Mesenchymal stem cell (in vitro differentiated cells and primary cell): ENCODE measurements at regions not wholly inside any gene's neighbourhood (a gene's known extent, or its start where the extent isn't known, plus 50 kb on each side); places are given as distances from the start of the nearest gene placed in this dataset.

Experiments
- DNase-seq: peaks from one replicate; pipeline ENCODE4 v3.0.0-alpha.2; 2013
- H2AFZ ChIP-seq: one replicate; pipeline ENCODE4 v1.6.1; 2013; ENCODE audit warnings: low read depth, mild to moderate bottlenecking, control low read depth, inconsistent platforms, low read length, moderate library complexity
- H2AK5ac ChIP-seq: 2 replicates; pipeline ENCODE4 v1.6.1; 2013; ENCODE audit warnings: low read length, moderate library complexity, mild to moderate bottlenecking, inconsistent platforms; ENCODE audit not compliant: severe bottlenecking
- H2BK120ac ChIP-seq: one replicate; pipeline ENCODE4 v1.6.1; 2013; ENCODE audit warnings: low read depth, mild to moderate bottlenecking, inconsistent platforms, low read length, moderate library complexity
- H2BK12ac ChIP-seq, 2 experiments: one replicate each; pipeline ENCODE4 v1.6.1; 2013; ENCODE audit warnings: inconsistent platforms in 2 of 2, low read length in 2 of 2, mild to moderate bottlenecking in 2 of 2, moderate library complexity in 2 of 2, control low read depth in 1 of 2
- H2BK15ac ChIP-seq: one replicate; pipeline ENCODE4 v1.6.1; 2013; ENCODE audit warnings: mild to moderate bottlenecking, low read depth, inconsistent platforms; ENCODE audit not compliant: poor library complexity, severe bottlenecking
- H2BK5ac ChIP-seq: 2 replicates; pipeline ENCODE4 v1.6.1; 2013; ENCODE audit warnings: low read depth, mild to moderate bottlenecking, low read length, control low read depth, inconsistent platforms; ENCODE audit not compliant: poor library complexity, severe bottlenecking
- H3K14ac ChIP-seq, 2 experiments: one replicate each; pipeline ENCODE4 v1.6.1; 2013; ENCODE audit warnings: inconsistent platforms in 2 of 2, low read length in 2 of 2, control low read depth in 1 of 2, mild to moderate bottlenecking in 1 of 2, moderate library complexity in 1 of 2
- H3K18ac ChIP-seq, 2 experiments: one replicate each; pipeline ENCODE4 v1.6.1; 2013; ENCODE audit warnings: inconsistent platforms in 2 of 2, low read length in 2 of 2, control low read depth in 1 of 2, low read depth in 1 of 2, mild to moderate bottlenecking in 1 of 2
- H3K23ac ChIP-seq, 2 experiments: one replicate each; pipeline ENCODE4 v1.6.1; 2013; ENCODE audit warnings: inconsistent platforms in 2 of 2, low read length in 2 of 2, mild to moderate bottlenecking in 2 of 2, moderate library complexity in 2 of 2, control low read depth in 1 of 2
- H3K27ac ChIP-seq: 2 replicates; pipeline ENCODE4 v1.5.1; 2013; ENCODE audit warnings: mild to moderate bottlenecking, moderate library complexity, low read length, control low read depth, inconsistent platforms; ENCODE audit not compliant: poor library complexity, severe bottlenecking
- H3K27me3 ChIP-seq, 2 experiments: 2 replicates each; pipeline versions ENCODE4 v1.6.1 to v1.7.0; 2013; ENCODE audit warnings: low read length in 2 of 2, mild to moderate bottlenecking in 2 of 2, moderate library complexity in 2 of 2, control low read depth in 1 of 2, inconsistent platforms in 1 of 2; ENCODE audit not compliant: control insufficient read depth in 1 of 2, insufficient read depth in 1 of 2
- H3K36me3 ChIP-seq, 2 experiments: 2 replicates each; pipeline versions ENCODE4 v1.6.1 to v1.7.0; 2013; ENCODE audit warnings: low read length in 2 of 2, control low read depth in 1 of 2, inconsistent platforms in 1 of 2, low read depth in 1 of 2, mild to moderate bottlenecking in 1 of 2; ENCODE audit not compliant: insufficient read depth in 2 of 2, control insufficient read depth in 1 of 2
- H3K4ac ChIP-seq, 2 experiments: one replicate each; pipeline ENCODE4 v1.6.1; 2013; ENCODE audit warnings: inconsistent platforms in 2 of 2, low read length in 2 of 2, mild to moderate bottlenecking in 2 of 2, moderate library complexity in 2 of 2, control low read depth in 1 of 2, low read depth in 1 of 2
- H3K4me1 ChIP-seq: 2 replicates; pipeline ENCODE4 v1.6.1; 2013; ENCODE audit warnings: low read depth, low read length, control low read depth; ENCODE audit not compliant: control insufficient read depth, insufficient read depth
- H3K4me2 ChIP-seq: 2 replicates; pipeline ENCODE4 v1.6.1; 2013; ENCODE audit warnings: low read length, mild to moderate bottlenecking, inconsistent platforms; ENCODE audit not compliant: poor library complexity, severe bottlenecking
- H3K4me3 ChIP-seq, 2 experiments: 2 replicates each; pipeline versions ENCODE4 v1.5.1 to v1.7.0; 2013; ENCODE audit warnings: low read length in 2 of 2, mild to moderate bottlenecking in 2 of 2, control low read depth in 1 of 2, low read depth in 1 of 2; ENCODE audit not compliant: insufficient read depth in 1 of 2
- H3K79me1 ChIP-seq: replicated peaks from 2 replicates; pipeline ENCODE4 v1.6.1; 2013; ENCODE audit warnings: mild to moderate bottlenecking, control low read depth, low read length, inconsistent platforms; ENCODE audit not compliant: poor library complexity, severe bottlenecking
- H3K9ac ChIP-seq: 2 replicates; pipeline ENCODE4 v1.7.0; 2013; ENCODE audit warnings: mild to moderate bottlenecking, low read length, moderate library complexity
- H3K9me3 ChIP-seq: 2 replicates; pipeline ENCODE4 v1.7.0; 2013; ENCODE audit warnings: mild to moderate bottlenecking, low read length; ENCODE audit not compliant: control insufficient read depth
- H4K8ac ChIP-seq: one replicate; pipeline ENCODE4 v1.6.1; 2013; ENCODE audit warnings: inconsistent platforms, mild to moderate bottlenecking, low read length, moderate library complexity
- H4K91ac ChIP-seq: one replicate; pipeline ENCODE4 v1.6.1; 2013; ENCODE audit warnings: mild to moderate bottlenecking, low read length, inconsistent platforms
- WGBS: methylation state at CpG from one replicate; pipeline ENCODE4 v1.1.7; 2013; ENCODE audit warnings: mixed read lengths; 5-methylcytosine and 5-hydroxymethylcytosine counted together

- Histone ChIP-seq H2BK12ac (no peak overlapping the region), H2BK5ac (no peak overlapping the region), H2BK120ac (no peak overlapping the region), H4K91ac (no peak overlapping the region), H3K18ac (no peak overlapping the region), H3K4ac (no peak overlapping the region), H3K9ac (no peak overlapping the region), H3K4me3 (no peak overlapping the region), H2AK5ac (no peak overlapping the region), H3K9me3 (no peaks in the 10 kb centered on the region), H3K27me3 (no peaks in the 10 kb centered on the region), H3K14ac (no peak overlapping the region), H2AFZ (no peak overlapping the region), H3K23ac (no peak overlapping the region), H2BK15ac (no peak overlapping the region), H3K27ac (no peak overlapping the region), H4K8ac (no peak overlapping the region), H3K36me3 (no peaks in the 10 kb centered on the region), H3K4me2 (no peak overlapping the region), H3K79me1 (no peaks in the 10 kb centered on the region), H3K4me1 (no peaks in the 10 kb centered on the region)
- no peak for DNase-seq
- no CpG with 5 or more reads among the region's 1 CpG for WGBS
These were observed 271.8 kb upstream of the ARX start for GRCh38 chrX:25287521-25287920.

- H3K18ac ChIP-seq, result no peak overlapping the region
- no peak overlapping the region for H4K91ac ChIP-seq
- DNase-seq, result no peak
- H3K27me3 ChIP-seq, result no peaks in the 10 kb centered on the region
- no peak overlapping the region for H2BK5ac ChIP-seq
- no peaks in the 10 kb centered on the region for H3K36me3 ChIP-seq
- H3K9me3 ChIP-seq, result no peaks in the 10 kb centered on the region
- H3K9ac ChIP-seq, result no peak overlapping the region
- no peak overlapping the region for H4K8ac ChIP-seq
- no peak overlapping the region for H2BK12ac ChIP-seq
- no peak overlapping the region for H2BK15ac ChIP-seq
- no peak overlapping the region for H2BK120ac ChIP-seq
- H2AK5ac ChIP-seq, result no peak overlapping the region
- no peaks in the 10 kb centered on the region for H3K79me1 ChIP-seq
- H3K23ac ChIP-seq, result no peak overlapping the region
- WGBS, result 83% methylated on average over 1 of the region's 4 CpGs
- no peak overlapping the region for H3K4ac ChIP-seq
- H3K4me2 ChIP-seq, result no peak overlapping the region
- H3K27ac ChIP-seq, result no peak overlapping the region
- no peak overlapping the region for H2AFZ ChIP-seq
- no peak overlapping the region for H3K4me3 ChIP-seq
- no peak overlapping the region for H3K14ac ChIP-seq
- H3K4me1 ChIP-seq, result no peaks in the 10 kb centered on the region
These were observed 269.8 kb upstream of the ARX start for GRCh38 chrX:25285598-25285997.

DNA sequence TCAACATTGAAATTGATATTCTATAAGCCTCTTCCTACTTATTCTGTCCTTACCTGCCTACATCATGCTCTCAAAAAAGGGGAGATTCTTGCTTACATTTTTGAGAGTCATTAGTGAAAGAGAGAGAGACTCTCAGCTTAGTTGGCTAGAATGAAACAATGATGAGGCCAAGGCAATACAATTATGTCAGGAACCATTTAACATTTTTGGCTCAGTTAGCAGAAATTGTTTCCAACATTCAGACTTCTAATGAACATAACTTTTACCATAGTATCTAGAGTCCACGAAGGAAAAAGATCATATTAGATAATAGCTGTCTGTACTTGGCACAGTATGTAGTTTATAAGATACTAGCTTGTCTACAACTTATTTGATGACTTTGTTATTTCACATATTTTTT lies 263.7 kb upstream of the ARX start:
- H3K79me1 ChIP-seq, result no peaks in the 10 kb centered on the region
- no peak overlapping the region for H2BK12ac ChIP-seq
- H3K4me2 ChIP-seq, result no peak overlapping the region
- no peak overlapping the region for H2AK5ac ChIP-seq
- H3K9ac ChIP-seq, result no peak overlapping the region
- no peak overlapping the region for H3K23ac ChIP-seq
- H3K27me3 ChIP-seq, result no peaks in the 10 kb centered on the region
- no peak overlapping the region for H4K8ac ChIP-seq
- no CpG with 5 or more reads among the region's 1 CpG for whole genome bisulfite sequencing
- H2BK120ac ChIP-seq, result no peak overlapping the region
- H3K4me1 ChIP-seq, result no peaks in the 10 kb centered on the region
- no peak overlapping the region for H3K18ac ChIP-seq
- H2BK15ac ChIP-seq, result no peak overlapping the region
- no peak overlapping the region for H2AFZ ChIP-seq
- no peaks in the 10 kb centered on the region for H3K9me3 ChIP-seq
- no peak overlapping the region for H3K27ac ChIP-seq
- H2BK5ac ChIP-seq, result no peak overlapping the region
- H4K91ac ChIP-seq, result no peak overlapping the region
- DNase-seq, result no peak
- H3K36me3 ChIP-seq, result no peaks in the 10 kb centered on the region
- H3K4me3 ChIP-seq, result no peak overlapping the region
- no peak overlapping the region for H3K14ac ChIP-seq
- H3K4ac ChIP-seq, result no peak overlapping the region

- DNase-seq, result no peak
- H2BK5ac ChIP-seq, result no peak overlapping the region
- no peak overlapping the region for H3K23ac ChIP-seq
- no peaks in the 10 kb centered on the region for H3K4me1 ChIP-seq
- no peak overlapping the region for H3K9ac ChIP-seq
- H2BK12ac ChIP-seq, result no peak overlapping the region
- H2AK5ac ChIP-seq, result no peak overlapping the region
- H2AFZ ChIP-seq, result no peak overlapping the region
- H3K14ac ChIP-seq, result no peak overlapping the region
- no peaks in the 10 kb centered on the region for H3K9me3 ChIP-seq
- no peaks in the 10 kb centered on the region for H3K27me3 ChIP-seq
- H3K4me2 ChIP-seq, result no peak overlapping the region
- no peak overlapping the region for H3K27ac ChIP-seq
- H4K8ac ChIP-seq, result no peak overlapping the region
- no peaks in the 10 kb centered on the region for H3K36me3 ChIP-seq
- H3K4ac ChIP-seq, result no peak overlapping the region
- H2BK15ac ChIP-seq, result no peak overlapping the region
- H3K79me1 ChIP-seq, result no peaks in the 10 kb centered on the region
- H2BK120ac ChIP-seq, result no peak overlapping the region
- H3K18ac ChIP-seq, result no peak overlapping the region
- H3K4me3 ChIP-seq, result no peak overlapping the region
- H4K91ac ChIP-seq, result no peak overlapping the region
These were observed 262.6 kb upstream of the ARX start for GRCh38 chrX:25278341-25278740.
